ENCODE measurements at regions not wholly inside any gene's neighbourhood (a gene's known extent, or its start where the extent isn't known, plus 50 kb on each side); places are given as distances from the start of the nearest gene placed in this dataset.

GRCh38 chr15:94677202-94677790, 445.9 kb downstream of the MCTP2 start (continued):
- TF ChIP-seq SIN3A (conservative IDR thresholded peaks at IDR 0.05 in 1 of 2, IDR thresholded peaks at IDR 0.05 in 1 of 2; ENCODE audit: low read depth in 1 of 2, low read length in 2 of 2) (no peak), SUZ12 (IDR thresholded peaks at IDR 0.05; ENCODE audit: low read length) (no peak), CBX8 (IDR thresholded peaks at IDR 0.05; ENCODE audit: borderline replicate concordance, low read depth, low read length) (no peak), YY1 (IDR thresholded peaks at IDR 0.05; ENCODE audit: low read depth, low read length) (no peak), RFX5 (IDR thresholded peaks at IDR 0.05; ENCODE audit: borderline replicate concordance, low read depth, low read length) (no peak), TCF12 (IDR thresholded peaks at IDR 0.05; ENCODE audit: low read depth, low read length) (no peak)

Data from H1 (cell line).